GM23338 (cell line): ENCODE measurements at regions not wholly inside any gene's neighbourhood (a gene's known extent, or its start where the extent isn't known, plus 50 kb on each side); places are given as distances from the start of the nearest gene placed in this dataset.

Experiments used
- ATAC-seq: fragments of 200-7000 bp; cut with Tn5 transposase; 3 replicates; pipeline ENCODE4 v1.9.1; 2020
- DNase-seq: peaks from one replicate; pipeline ENCODE4 v3.0.0-alpha.2; 2015; ENCODE audit warnings: low spot score
- H2AFZ ChIP-seq: fragments of 200-600 bp; sonication (generic); 2 replicates; pipeline ENCODE4 v1.8.0; 2016; ENCODE audit warnings: antibody characterized with exemption, mild to moderate bottlenecking, moderate library complexity
- H3F3A ChIP-seq: fragments of 200-600 bp; sonication (generic); replicated peaks from 2 replicates; pipeline ENCODE4 v1.8.0; 2017; ENCODE audit warnings: antibody characterized with exemption, mixed run types, low read depth
- H3K27ac ChIP-seq: fragments of 200-600 bp; sonication (generic); 2 replicates; pipeline ENCODE4 v1.6.1; 2016; ENCODE audit warnings: low read depth
- H3K27me3 ChIP-seq: fragments of 200-600 bp; sonication (generic); 2 replicates; pipeline ENCODE4 v1.8.0; 2016; ENCODE audit warnings: mild to moderate bottlenecking, mixed run types, moderate library complexity; ENCODE audit not compliant: insufficient read depth
- H3K36me3 ChIP-seq: fragments of 200-600 bp; sonication (generic); 2 replicates; pipeline ENCODE4 v1.8.0; 2016; ENCODE audit warnings: mild to moderate bottlenecking; ENCODE audit not compliant: insufficient read depth
- H3K4me1 ChIP-seq: fragments of 200-600 bp; sonication (generic); 2 replicates; pipeline ENCODE4 v1.8.0; 2016; ENCODE audit warnings: mild to moderate bottlenecking, moderate library complexity; ENCODE audit not compliant: insufficient read depth
- H3K4me2 ChIP-seq: fragments of 200-600 bp; sonication (generic); 2 replicates; pipeline ENCODE4 v1.7.1; 2017; ENCODE audit warnings: mixed run types
- H3K4me3 ChIP-seq: fragments of 200-600 bp; sonication (generic); 2 replicates; pipeline ENCODE4 v1.6.1; 2016; ENCODE audit warnings: mixed run types
- H3K79me2 ChIP-seq: fragments of 200-600 bp; sonication (generic); replicated peaks from 2 replicates; pipeline ENCODE4 v1.8.0; 2017; ENCODE audit warnings: mild to moderate bottlenecking; ENCODE audit not compliant: insufficient read depth
- H3K9me2 ChIP-seq: fragments of 200-600 bp; sonication (generic); 2 replicates; pipeline ENCODE4 v1.8.0; 2017; ENCODE audit not compliant: insufficient read depth
- H4K20me1 ChIP-seq: fragments of 200-600 bp; sonication (generic); replicated peaks from 2 replicates; pipeline ENCODE4 v1.8.0; 2017; ENCODE audit warnings: mild to moderate bottlenecking; ENCODE audit not compliant: insufficient read depth
- H3K27ac Mint-ChIP-seq: 2 replicates; pipeline ENCODE4 v1.8.0; 2020; ENCODE audit warnings: inconsistent platforms, mild to moderate bottlenecking, moderate library complexity, mixed read lengths
- H3K27me3 Mint-ChIP-seq: 3 replicates; pipeline ENCODE4 v1.8.0; 2022; ENCODE audit warnings: low read depth, mild to moderate bottlenecking, moderate library complexity, mixed read lengths, inconsistent platforms; ENCODE audit not compliant: insufficient read depth, poor library complexity
- H3K36me3 Mint-ChIP-seq: 3 replicates; pipeline ENCODE4 v1.8.0; 2021; ENCODE audit warnings: low read depth, mild to moderate bottlenecking, inconsistent platforms, moderate library complexity, mixed read lengths
- H3K4me1 Mint-ChIP-seq: 3 replicates; pipeline ENCODE4 v1.8.0; 2020; ENCODE audit warnings: mild to moderate bottlenecking, inconsistent platforms, mixed read lengths
- H3K4me3 Mint-ChIP-seq: 3 replicates; pipeline ENCODE4 v1.8.0; 2021; ENCODE audit warnings: moderate library complexity, mild to moderate bottlenecking, inconsistent platforms, mixed read lengths
- H3K9me3 Mint-ChIP-seq: 3 replicates; pipeline ENCODE4 v1.8.0; 2020; ENCODE audit warnings: moderate library complexity, mild to moderate bottlenecking, inconsistent platforms, mixed read lengths
- CREB1 ChIP-seq: fragments of 250-450 bp; sonication (Bioruptor Pico); IDR thresholded peaks from 2 replicates; pipeline ENCODE4 v1.5.0; 2020; ENCODE audit warnings: low read depth, mild to moderate bottlenecking, moderate library complexity
- EZH2phosphoT487 ChIP-seq: fragments of 200-600 bp; sonication (generic); IDR thresholded peaks from one replicate; pipeline ENCODE4 v1.8.1; 2018; ENCODE audit warnings: antibody characterized with exemption; ENCODE audit not compliant: unreplicated experiment
- JUNB ChIP-seq: IDR thresholded peaks from one replicate; pipeline ENCODE4 v1.6.1; 2016; ENCODE audit warnings: antibody characterized with exemption; ENCODE audit not compliant: unreplicated experiment
- NANOG ChIP-seq: IDR thresholded peaks from 2 replicates; pipeline ENCODE4 v1.6.1; 2016; ENCODE audit warnings: antibody characterized with exemption, borderline replicate concordance
- POLR2AphosphoS5 ChIP-seq: IDR thresholded peaks from 2 replicates; pipeline ENCODE4 v1.6.1; 2016; ENCODE audit warnings: antibody characterized with exemption, low read depth
- STAT1 ChIP-seq: IDR thresholded peaks from one replicate; pipeline ENCODE4 v1.6.1; 2016; ENCODE audit warnings: antibody characterized with exemption; ENCODE audit not compliant: unreplicated experiment
- ZNF114 ChIP-seq: fragments of 250-450 bp; sonication (Bioruptor Pico); IDR thresholded peaks from 2 replicates; pipeline ENCODE4 v1.5.0; 2020; ENCODE audit warnings: mild to moderate bottlenecking, moderate library complexity
- ZNF331 ChIP-seq: fragments of 250-450 bp; sonication (Bioruptor Pico); IDR thresholded peaks from 2 replicates; pipeline ENCODE4 v1.5.0; 2020; ENCODE audit warnings: low read depth, mild to moderate bottlenecking, moderate library complexity
- ZNF462 ChIP-seq: fragments of 250-450 bp; sonication (Bioruptor Pico); IDR thresholded peaks from 2 replicates; pipeline ENCODE4 v1.5.0; 2020; ENCODE audit warnings: mild to moderate bottlenecking, moderate library complexity
- TF ChIP-seq, protein P1 (sequence below), 2 experiments: fragments of 200-600 bp in 1 of 2; sonication (generic) in 1 of 2; conservative IDR thresholded peaks; 2 replicates each; pipeline versions ENCODE4 v1.5.1 to v1.6.1; 2016 to 2017; ENCODE audit warnings: antibody characterized with exemption in 2 of 2, low read depth in 2 of 2, mild to moderate bottlenecking in 2 of 2, moderate library complexity in 1 of 2
- TF ChIP-seq, protein P2 (sequence below): IDR thresholded peaks from 2 replicates; pipeline ENCODE4 v1.6.1; 2016; ENCODE audit warnings: antibody characterized with exemption

GRCh38 chr14:78081245-78081644 lies 88.9 kb upstream of the NRXN3 start:
- no peak for DNase-seq

More at GRCh38 chr14:78081245-78081644, 88.9 kb upstream of the NRXN3 start:
- Mint-ChIP-seq H3K4me1 (peaks cover 6% of the 10 kb centered on the region), H3K27me3 (peaks cover 7% of the 10 kb centered on the region), H3K9me3 (no peaks in the 10 kb centered on the region), H3K4me3 (no peak overlapping the region), H3K36me3 (no peaks in the 10 kb centered on the region), H3K27ac (no peak overlapping the region)
- Histone ChIP-seq H2AFZ (peak overlapping the region; percentile 91), H4K20me1 (no peaks in the 10 kb centered on the region), H3K4me3 (no peak overlapping the region), H3K9me2 (no peaks in the 10 kb centered on the region), H3K4me1 (peaks cover 2% of the 10 kb centered on the region), H3F3A (no peaks in the 10 kb centered on the region), H3K36me3 (no peaks in the 10 kb centered on the region), H3K27ac (no peak overlapping the region), H3K27me3 (no peaks in the 10 kb centered on the region), H3K4me2 (no peak overlapping the region), H3K79me2 (no peaks in the 10 kb centered on the region)
- ATAC-seq, result peak; percentile 77
- TF ChIP-seq EZH2phosphoT487 (no peak), JUNB (no peak), POLR2AphosphoS5 (no peak), ZNF462 (CRISPR knock-in tag) (no peak), ZNF331 (CRISPR knock-in tag) (no peak), STAT1 (no peak), CREB1 (no peak), NANOG (no peak), ZNF114 (CRISPR knock-in tag) (no peak)
- TF ChIP-seq, protein P1, sequence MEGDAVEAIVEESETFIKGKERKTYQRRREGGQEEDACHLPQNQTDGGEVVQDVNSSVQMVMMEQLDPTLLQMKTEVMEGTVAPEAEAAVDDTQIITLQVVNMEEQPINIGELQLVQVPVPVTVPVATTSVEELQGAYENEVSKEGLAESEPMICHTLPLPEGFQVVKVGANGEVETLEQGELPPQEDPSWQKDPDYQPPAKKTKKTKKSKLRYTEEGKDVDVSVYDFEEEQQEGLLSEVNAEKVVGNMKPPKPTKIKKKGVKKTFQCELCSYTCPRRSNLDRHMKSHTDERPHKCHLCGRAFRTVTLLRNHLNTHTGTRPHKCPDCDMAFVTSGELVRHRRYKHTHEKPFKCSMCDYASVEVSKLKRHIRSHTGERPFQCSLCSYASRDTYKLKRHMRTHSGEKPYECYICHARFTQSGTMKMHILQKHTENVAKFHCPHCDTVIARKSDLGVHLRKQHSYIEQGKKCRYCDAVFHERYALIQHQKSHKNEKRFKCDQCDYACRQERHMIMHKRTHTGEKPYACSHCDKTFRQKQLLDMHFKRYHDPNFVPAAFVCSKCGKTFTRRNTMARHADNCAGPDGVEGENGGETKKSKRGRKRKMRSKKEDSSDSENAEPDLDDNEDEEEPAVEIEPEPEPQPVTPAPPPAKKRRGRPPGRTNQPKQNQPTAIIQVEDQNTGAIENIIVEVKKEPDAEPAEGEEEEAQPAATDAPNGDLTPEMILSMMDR (conservative IDR thresholded peaks at IDR 0.05; ENCODE audit: low read depth in 2 of 2), result no peak
- TF ChIP-seq, protein P2, sequence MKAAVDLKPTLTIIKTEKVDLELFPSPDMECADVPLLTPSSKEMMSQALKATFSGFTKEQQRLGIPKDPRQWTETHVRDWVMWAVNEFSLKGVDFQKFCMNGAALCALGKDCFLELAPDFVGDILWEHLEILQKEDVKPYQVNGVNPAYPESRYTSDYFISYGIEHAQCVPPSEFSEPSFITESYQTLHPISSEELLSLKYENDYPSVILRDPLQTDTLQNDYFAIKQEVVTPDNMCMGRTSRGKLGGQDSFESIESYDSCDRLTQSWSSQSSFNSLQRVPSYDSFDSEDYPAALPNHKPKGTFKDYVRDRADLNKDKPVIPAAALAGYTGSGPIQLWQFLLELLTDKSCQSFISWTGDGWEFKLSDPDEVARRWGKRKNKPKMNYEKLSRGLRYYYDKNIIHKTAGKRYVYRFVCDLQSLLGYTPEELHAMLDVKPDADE, result no peak
